Thoracic aorta (tissue), 2 donors: ENCODE measurements at regions not wholly inside any gene's neighbourhood (a gene's known extent, or its start where the extent isn't known, plus 50 kb on each side); places are given as distances from the start of the nearest gene placed in this dataset.

Source experiments
- ATAC-seq: fragments of 150-250 bp; one replicate; pipeline ENCODE4 v1.8.0; 2017; ENCODE audit warnings: low read depth; ENCODE audit not compliant: insufficient number of reproducible peaks, low FRiP score
- DNase-seq: peaks from one replicate; pipeline ENCODE4 v3.0.0-alpha.2; 2020; ENCODE audit warnings: low spot score
- H3K27ac ChIP-seq, 2 donors: fragments of 200-600 bp; sonication (generic); 1 replicate in 1 of 2; 2 replicates in 1 of 2; pipeline ENCODE4 v1.5.1; 2016; ENCODE audit warnings: mild to moderate bottlenecking in 2 of 2, moderate library complexity in 2 of 2
- H3K27me3 ChIP-seq: fragments of 200-600 bp; sonication (generic); replicated peaks from 2 replicates; pipeline ENCODE4 v1.6.0; 2016; ENCODE audit warnings: mild to moderate bottlenecking; ENCODE audit not compliant: insufficient read depth
- H3K36me3 ChIP-seq: fragments of 200-600 bp; sonication (generic); one replicate; pipeline ENCODE4 v1.5.1; 2016
- H3K4me1 ChIP-seq, 2 donors: fragments of 200-600 bp; sonication (generic); 1 replicate in 1 of 2; 2 replicates in 1 of 2; pipeline versions ENCODE4 v1.5.1 to v1.6.0; 2016; ENCODE audit warnings: low read depth in 2 of 2, mild to moderate bottlenecking in 1 of 2; ENCODE audit not compliant: control insufficient read depth in 1 of 2
- H3K4me3 ChIP-seq: fragments of 200-600 bp; sonication (generic); 2 replicates; pipeline ENCODE4 v1.5.1; 2016; ENCODE audit warnings: mild to moderate bottlenecking
- H3K9me3 ChIP-seq: fragments of 200-600 bp; sonication (generic); 2 replicates; pipeline ENCODE4 v1.5.1; 2016
- CTCF ChIP-seq: fragments of 200-600 bp; sonication (generic); IDR thresholded peaks from one replicate; pipeline ENCODE4 v1.5.1; 2019; ENCODE audit warnings: antibody characterized with exemption

GRCh38 chr4:17400686-17401085 lies 111.2 kb downstream of the QDPR start:
- H3K36me3 ChIP-seq = no peaks in the 10 kb centered on the region
- H3K4me1 ChIP-seq = peaks cover 0 to 3% of the 10 kb centered on the region in 2 donors
- no peak for TF ChIP-seq CTCF
- no peaks in the 10 kb centered on the region for H3K27me3 ChIP-seq
- no peak for DNase-seq
- H3K27ac ChIP-seq = no peak overlapping the region
- H3K9me3 ChIP-seq = no peaks in the 10 kb centered on the region
- no peak for ATAC-seq
- H3K4me3 ChIP-seq = no peak overlapping the region

DNA sequence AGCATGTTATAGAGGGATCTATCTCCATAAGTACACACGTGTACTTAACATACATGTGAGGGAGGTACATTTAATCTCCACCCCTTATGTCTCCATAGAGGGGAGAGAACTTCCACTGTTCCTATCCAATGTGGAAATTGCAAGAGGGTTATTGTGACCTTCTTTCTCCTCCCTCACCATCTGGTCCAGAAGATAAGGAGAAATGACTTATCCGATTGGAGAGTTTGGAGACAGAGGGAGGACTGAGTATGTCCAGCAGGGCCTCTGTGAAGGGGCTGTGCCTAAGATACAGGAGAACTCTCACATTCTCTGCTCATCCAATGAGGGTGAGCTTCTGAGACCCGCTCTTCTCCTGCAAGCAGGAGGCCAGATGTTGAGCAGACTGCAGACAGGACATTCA lies 113.1 kb downstream of the QDPR start:
- DNase-seq (no peak), ATAC-seq (no peak)
- no peak for TF ChIP-seq CTCF
- no peaks in the 10 kb centered on the region for H3K9me3 ChIP-seq
- H3K4me1 ChIP-seq = peaks cover 0 to 7% of the 10 kb centered on the region in 2 donors
- H3K4me3 ChIP-seq = no peak overlapping the region
- no peaks in the 10 kb centered on the region for H3K27me3 ChIP-seq
- no peaks in the 10 kb centered on the region for H3K36me3 ChIP-seq
- H3K27ac ChIP-seq = no peak overlapping the region

DNA sequence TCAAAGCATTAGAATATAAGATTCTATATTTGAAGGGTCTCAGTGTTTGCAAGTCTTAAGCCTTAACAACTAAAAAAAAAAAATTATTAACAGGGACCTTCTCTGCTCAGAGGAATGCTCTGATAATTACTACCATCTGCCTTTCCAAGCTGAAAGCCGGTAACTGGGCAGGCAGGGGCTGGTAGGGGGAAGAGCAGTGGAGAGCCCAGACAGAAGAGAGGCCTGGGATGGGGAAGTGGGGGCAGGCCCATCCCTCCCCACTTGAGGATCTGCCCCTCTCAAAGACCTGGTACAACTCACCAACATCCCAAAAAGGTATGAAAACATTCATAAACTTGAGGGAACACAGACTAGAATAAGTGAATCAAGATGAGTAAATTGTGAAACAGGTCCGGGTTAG lies 113.9 kb downstream of the QDPR start:
- peaks cover 0 to 7% of the 10 kb centered on the region in 2 donors for H3K4me1 ChIP-seq
- TF ChIP-seq CTCF = no peak
- no peak overlapping the region for H3K27ac ChIP-seq
- H3K36me3 ChIP-seq = no peaks in the 10 kb centered on the region
- ATAC-seq = no peak
- no peaks in the 10 kb centered on the region for H3K9me3 ChIP-seq
- no peak overlapping the region for H3K4me3 ChIP-seq
- no peak for DNase-seq
- H3K27me3 ChIP-seq = no peaks in the 10 kb centered on the region

GRCh38 chr4:17397611-17398010 lies 114.3 kb downstream of the QDPR start:
- ATAC-seq (no peak), DNase-seq (no peak)
- no peak overlapping the region for H3K27ac ChIP-seq
- no peaks in the 10 kb centered on the region for H3K36me3 ChIP-seq
- no peaks in the 10 kb centered on the region for H3K27me3 ChIP-seq
- H3K9me3 ChIP-seq = no peaks in the 10 kb centered on the region
- H3K4me1 ChIP-seq = peaks cover 0 to 7% of the 10 kb centered on the region in 2 donors
- no peak for TF ChIP-seq CTCF
- no peak overlapping the region for H3K4me3 ChIP-seq

GRCh38 chr4:17385403-17385802 lies 126.5 kb downstream of the QDPR start:
- ATAC-seq (no peak), DNase-seq (no peak)
- Histone ChIP-seq H3K27ac (no peak overlapping the region), H3K27me3 (no peaks in the 10 kb centered on the region), H3K4me1 (no peaks in the 10 kb centered on the region), H3K36me3 (no peaks in the 10 kb centered on the region), H3K9me3 (no peaks in the 10 kb centered on the region), H3K4me3 (no peak overlapping the region)
- no peak for TF ChIP-seq CTCF
